KMS-11 (cell line): ENCODE measurements at regions not wholly inside any gene's neighbourhood (a gene's known extent, or its start where the extent isn't known, plus 50 kb on each side); places are given as distances from the start of the nearest gene placed in this dataset.

ENCODE experiments used
- H2AFZ ChIP-seq: fragments of 200-600 bp; sonication (generic); 2 replicates; pipeline ENCODE4 v1.6.1; 2016; ENCODE audit warnings: antibody characterized with exemption, mixed run types, low read depth
- H3K27ac ChIP-seq: fragments of 200-600 bp; sonication (generic); 2 replicates; pipeline ENCODE4 v1.6.1; 2016; ENCODE audit warnings: mild to moderate bottlenecking, mixed run types
- H3K27me3 ChIP-seq: fragments of 200-600 bp; sonication (generic); 2 replicates; pipeline ENCODE4 v1.6.1; 2017; ENCODE audit warnings: mild to moderate bottlenecking, low read depth, mixed run types, moderate library complexity; ENCODE audit not compliant: insufficient read depth
- H3K36me3 ChIP-seq: fragments of 200-600 bp; sonication (generic); 2 replicates; pipeline ENCODE4 v1.6.1; 2017; ENCODE audit warnings: mild to moderate bottlenecking, mixed run types; ENCODE audit not compliant: insufficient read depth
- H3K4me1 ChIP-seq: fragments of 200-600 bp; sonication (generic); 2 replicates; pipeline ENCODE4 v1.6.1; 2016; ENCODE audit warnings: mild to moderate bottlenecking, low read depth, mixed run types; ENCODE audit not compliant: poor library complexity, severe bottlenecking
- H3K4me2 ChIP-seq: fragments of 200-600 bp; sonication (generic); 2 replicates; pipeline ENCODE4 v1.7.0; 2016; ENCODE audit warnings: mild to moderate bottlenecking, mixed run types
- H3K4me3 ChIP-seq: fragments of 200-600 bp; sonication (generic); IDR thresholded peaks from 2 replicates; pipeline ENCODE4 v1.6.1; 2017; ENCODE audit warnings: low read depth, low read length, mixed read lengths; ENCODE audit not compliant: insufficient read depth
- H3K79me2 ChIP-seq: fragments of 200-600 bp; sonication (generic); 2 replicates; pipeline ENCODE4 v1.6.1; 2016; ENCODE audit warnings: low read depth, mixed run types; ENCODE audit not compliant: insufficient read depth
- H3K9ac ChIP-seq: fragments of 200-600 bp; sonication (generic); 2 replicates; pipeline ENCODE4 v1.6.1; 2016; ENCODE audit warnings: mild to moderate bottlenecking, mixed run types
- H4K20me1 ChIP-seq: fragments of 200-600 bp; sonication (generic); 2 replicates; pipeline ENCODE4 v1.6.1; 2016; ENCODE audit warnings: mild to moderate bottlenecking, mixed run types; ENCODE audit not compliant: insufficient read depth
- TF ChIP-seq, protein P1 (sequence below): fragments of 200-600 bp; sonication (generic); conservative IDR thresholded peaks from 2 replicates; pipeline ENCODE4 v1.6.1; 2017; ENCODE audit warnings: low read depth, mild to moderate bottlenecking, antibody characterized with exemption, low read length, moderate library complexity, mixed read lengths

DNA sequence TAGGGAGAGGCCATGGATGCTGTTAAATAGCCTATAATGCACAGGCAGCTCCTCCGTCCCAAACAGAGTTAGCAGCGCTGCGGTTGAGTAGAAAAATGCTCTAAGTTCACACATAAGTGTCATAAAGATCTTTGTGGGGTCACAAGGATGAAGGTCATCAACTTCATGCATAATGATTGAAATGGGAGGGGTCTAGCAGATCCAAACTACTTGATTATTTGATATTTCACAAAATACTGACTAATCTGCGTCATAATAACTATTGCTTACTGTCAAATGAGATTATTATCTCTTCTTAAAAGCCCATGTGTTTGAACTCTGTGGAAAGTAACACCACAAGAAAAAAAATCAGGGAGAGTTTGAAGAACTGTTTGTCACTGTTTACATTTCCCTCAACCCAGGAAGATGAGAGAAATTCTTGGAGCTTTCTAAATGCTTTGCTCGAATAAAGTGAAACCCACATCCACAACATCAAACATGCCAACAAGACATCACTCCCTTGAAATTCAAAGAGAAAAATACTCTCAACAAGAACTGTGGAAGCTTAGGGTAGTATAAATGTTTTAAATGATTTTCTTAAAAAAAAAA lies 50.5 kb upstream of the CREB1 start:
- H3K79me2 ChIP-seq: no peaks in the 10 kb centered on the region
- H2AFZ ChIP-seq: no peak overlapping the region
- no peak overlapping the region for H3K4me3 ChIP-seq
- H3K9ac ChIP-seq: no peak overlapping the region
- H3K4me2 ChIP-seq: no peak overlapping the region
- no peak overlapping the region for H3K27ac ChIP-seq
- no peaks in the 10 kb centered on the region for H3K4me1 ChIP-seq
- no peaks in the 10 kb centered on the region for H4K20me1 ChIP-seq
- no peaks in the 10 kb centered on the region for H3K36me3 ChIP-seq
- no peaks in the 10 kb centered on the region for H3K27me3 ChIP-seq
- TF ChIP-seq, protein P1, sequence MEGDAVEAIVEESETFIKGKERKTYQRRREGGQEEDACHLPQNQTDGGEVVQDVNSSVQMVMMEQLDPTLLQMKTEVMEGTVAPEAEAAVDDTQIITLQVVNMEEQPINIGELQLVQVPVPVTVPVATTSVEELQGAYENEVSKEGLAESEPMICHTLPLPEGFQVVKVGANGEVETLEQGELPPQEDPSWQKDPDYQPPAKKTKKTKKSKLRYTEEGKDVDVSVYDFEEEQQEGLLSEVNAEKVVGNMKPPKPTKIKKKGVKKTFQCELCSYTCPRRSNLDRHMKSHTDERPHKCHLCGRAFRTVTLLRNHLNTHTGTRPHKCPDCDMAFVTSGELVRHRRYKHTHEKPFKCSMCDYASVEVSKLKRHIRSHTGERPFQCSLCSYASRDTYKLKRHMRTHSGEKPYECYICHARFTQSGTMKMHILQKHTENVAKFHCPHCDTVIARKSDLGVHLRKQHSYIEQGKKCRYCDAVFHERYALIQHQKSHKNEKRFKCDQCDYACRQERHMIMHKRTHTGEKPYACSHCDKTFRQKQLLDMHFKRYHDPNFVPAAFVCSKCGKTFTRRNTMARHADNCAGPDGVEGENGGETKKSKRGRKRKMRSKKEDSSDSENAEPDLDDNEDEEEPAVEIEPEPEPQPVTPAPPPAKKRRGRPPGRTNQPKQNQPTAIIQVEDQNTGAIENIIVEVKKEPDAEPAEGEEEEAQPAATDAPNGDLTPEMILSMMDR: no peak
